HG03571 (cell line): ENCODE measurements at regions not wholly inside any gene's neighbourhood (a gene's known extent, or its start where the extent isn't known, plus 50 kb on each side); places are given as distances from the start of the nearest gene placed in this dataset.

Experiments used
- ATAC-seq: cut with Tn5 transposase; IDR thresholded peaks from one replicate; pipeline ENCODE4 v1.9.1; 2021; ENCODE audit not compliant: unreplicated experiment

DNA sequence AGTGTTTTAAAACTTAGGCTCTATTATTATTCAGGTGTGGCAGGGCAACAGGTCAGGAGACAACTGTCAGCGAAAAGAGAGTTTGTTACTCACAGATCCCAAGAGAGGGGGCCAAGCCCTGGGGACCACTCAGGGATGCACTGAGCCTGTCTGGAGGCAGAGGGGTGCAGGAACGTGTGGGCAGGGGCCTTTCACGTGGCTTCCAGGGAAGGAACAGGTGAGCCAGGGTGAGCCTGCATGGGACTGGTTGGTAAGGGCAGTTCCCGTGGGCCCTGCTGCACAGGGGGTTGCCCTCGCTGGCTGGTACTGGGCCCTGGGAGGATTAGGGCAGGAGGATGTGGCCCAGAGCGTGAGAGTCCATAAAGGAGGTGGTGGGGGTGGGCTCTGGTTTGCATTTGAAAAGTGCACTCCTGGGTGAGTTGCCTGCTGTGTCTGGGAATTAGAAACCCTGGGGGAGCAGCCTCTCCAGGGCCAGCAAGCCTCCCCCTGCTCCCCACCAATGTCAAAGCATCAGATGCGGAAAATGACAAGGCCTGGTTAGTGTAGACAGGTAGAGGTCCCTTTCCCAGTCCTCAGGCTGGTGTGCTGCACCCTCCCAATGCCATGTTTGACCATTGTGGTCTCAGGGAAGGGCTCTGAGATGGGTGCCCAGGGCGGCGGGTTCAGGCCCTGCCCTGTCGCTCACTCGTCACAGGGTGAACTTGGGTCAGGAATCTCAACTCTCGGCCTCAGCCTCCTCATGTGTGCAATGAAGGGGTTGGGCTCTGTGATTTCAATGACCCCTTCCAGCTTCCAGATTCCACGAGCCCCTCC, 127.4 kb upstream of the RPS6KA2 start:
- no peak for ATAC-seq

DNA sequence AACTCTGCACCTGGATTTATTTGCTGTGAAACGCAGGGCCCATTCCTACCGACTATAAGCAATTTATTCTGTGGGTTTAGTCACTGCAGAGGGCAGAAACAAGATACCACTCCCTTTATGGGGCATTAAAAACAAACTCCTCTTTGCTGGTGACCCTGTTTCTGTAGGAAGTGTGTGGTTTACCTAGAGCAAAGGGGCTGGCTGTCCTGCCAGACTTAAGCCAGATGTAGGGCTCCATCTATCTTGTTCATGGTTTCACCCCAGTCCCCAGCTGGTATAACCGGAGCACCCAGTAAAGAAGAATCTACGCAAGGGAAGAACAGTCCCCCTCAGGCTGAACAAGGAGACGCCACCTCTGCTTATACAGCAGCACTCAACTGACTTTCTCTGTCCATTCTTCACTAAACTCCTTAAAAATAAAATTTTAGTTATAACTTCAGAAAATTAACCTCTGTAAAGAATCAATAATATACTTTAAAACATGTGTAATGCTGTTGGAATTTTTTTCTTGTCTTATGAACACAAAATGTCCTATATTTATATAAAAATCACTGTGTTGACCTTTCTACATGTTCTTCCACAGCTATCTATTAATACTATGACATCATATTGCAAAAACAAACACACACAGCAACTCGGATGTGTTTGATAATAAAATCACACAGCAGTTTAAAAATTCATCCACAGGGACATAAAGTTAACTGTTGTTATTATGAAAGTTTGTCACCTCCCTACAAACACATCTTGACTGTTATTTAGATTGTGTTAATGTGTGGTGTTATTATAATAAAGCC, 126.1 kb upstream of the RPS6KA2 start:
- no peak for ATAC-seq

DNA sequence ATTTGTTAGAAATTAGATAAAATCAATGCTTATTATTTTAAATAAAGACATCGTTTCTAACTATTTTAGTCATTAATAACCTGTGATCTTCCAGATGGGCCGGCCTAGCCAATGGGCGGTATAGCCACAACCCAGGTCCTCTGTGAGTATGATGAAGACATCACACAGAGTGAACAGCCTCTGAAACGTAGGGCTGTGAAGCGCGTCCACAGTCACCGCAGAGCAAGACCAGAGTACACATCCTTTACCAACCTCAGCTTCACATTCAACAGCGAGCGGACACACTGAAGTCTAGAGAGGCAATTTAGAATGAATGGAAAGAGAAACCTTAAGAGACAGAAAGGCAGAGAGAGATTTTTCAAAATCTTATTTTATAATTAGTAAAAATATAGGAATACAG, 125.0 kb upstream of the RPS6KA2 start:
- ATAC-seq = peak; percentile 94

DNA sequence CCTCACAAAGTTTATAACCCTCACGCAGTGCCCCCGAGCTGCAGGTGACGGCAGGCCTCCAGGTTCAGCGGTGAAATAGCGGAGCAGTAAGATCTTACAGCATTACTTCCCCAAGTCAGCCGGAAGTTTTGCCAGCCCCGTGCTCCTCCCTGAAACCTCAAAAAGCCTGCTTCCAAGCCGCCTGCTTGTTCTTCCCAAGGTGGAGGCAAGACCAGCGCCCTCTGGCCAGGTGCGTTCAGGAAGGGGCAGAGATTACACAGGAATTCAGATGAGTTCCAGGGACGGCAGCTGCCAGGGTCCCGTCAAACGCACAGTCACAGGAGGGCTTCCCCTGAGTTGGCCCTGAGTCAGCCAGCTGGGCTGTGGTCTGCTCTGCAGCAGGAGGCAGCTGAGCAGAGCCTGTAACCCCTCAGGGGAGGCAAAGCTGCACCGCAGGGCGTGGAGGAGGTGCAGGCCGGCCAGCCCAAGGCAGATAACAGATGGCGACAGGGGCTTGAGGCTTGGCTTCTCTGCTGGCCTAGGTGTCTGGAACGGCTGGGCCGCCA, 124.1 kb upstream of the RPS6KA2 start:
- ATAC-seq = peak; percentile 81

DNA sequence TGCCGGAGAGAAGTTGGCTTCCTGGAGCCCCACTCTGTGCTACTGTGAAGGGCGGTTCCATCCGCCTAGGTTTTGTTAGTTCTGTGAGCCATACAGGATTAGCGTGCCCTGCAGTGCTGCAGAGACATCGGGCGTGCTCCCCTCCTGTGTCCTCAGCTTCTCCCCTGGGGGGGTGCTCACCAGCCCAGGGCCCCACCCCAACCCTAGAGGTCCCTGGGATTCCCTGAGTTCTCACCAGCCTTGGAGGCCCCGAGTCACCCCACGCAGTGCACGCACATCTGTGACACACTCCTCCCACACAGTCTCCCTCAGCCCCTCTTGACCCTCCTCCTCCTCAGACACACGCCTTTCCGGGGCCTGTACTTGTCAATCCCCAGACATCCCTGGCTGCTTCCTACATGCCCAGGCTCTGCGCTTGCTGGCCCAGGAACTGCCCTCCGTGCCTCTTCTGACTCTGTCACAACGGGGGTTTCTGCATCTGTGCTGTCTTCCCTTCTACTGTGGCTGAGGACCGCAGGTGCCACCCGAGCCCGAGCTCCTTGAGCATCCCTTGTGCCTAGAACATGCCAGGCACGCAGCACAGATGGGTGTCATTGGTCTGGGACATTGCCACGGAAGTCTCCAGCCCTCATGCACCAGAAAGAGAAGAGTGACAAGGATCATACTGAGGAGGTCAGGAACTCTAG, 123.2 kb upstream of the RPS6KA2 start:
- no peak for ATAC-seq

DNA sequence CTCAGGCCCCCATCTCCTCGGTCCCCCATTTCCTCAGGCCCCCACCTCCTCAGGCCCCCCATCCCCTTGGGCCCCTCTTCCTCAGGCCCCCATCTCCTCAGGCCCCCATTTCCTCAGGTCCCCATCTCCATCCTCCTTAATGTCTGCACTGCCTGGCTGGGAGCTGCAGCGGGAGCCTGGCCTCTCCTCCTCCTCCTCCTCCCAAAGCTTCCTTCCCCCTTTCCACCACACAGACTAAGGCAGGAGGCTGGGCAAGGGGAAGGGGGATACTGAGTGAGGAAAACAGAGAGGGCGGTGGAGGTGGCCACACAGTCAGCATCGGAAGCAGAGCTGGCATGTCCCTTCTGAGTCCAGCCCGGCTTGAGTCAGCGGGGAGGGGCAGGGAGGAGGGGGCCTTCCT, 122.6 kb upstream of the RPS6KA2 start:
- no peak for ATAC-seq

DNA sequence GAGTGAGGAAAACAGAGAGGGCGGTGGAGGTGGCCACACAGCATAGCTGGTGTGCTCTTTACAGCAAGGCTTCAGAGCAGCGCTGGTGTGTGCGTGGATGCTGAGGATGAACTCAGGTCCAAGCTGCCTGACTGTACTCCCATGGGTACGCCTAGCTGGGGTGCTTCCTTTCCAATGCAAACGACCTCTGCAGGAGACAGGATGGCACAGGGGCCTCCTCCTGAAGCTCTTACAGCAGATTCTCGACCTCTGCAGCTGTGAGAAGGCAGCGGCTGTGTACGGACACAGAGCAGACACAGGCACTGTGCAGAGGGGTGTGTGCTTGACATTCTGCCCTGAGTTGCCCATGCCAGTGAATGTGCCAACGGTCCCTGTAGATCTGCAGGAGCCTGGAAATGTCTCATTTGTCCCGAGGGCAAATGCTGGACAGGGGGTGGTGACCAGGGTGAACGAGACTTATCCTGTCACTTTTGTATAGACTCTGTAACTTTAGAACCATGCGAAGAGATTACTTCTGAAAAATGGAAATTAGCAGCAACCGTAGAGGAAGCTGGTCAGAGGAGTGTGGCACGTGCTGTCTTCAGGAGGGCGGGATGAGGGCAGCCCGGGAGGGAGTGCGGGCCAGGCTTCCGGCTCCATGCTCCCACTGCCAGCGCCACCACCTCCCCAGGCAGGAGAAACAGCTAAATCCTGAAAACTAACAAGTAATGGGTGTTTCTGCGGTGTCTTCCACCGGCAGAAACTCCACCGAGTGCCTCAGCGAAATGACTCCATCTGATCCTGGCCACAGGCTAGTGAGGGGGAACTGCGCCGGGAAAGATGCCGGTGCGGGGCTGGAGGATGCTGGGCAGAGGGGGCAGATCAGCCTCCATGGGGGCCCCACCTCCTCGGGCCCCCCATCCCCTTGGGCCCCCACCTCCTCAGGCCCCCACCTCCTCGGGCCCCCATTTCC, 120.9 kb upstream of the RPS6KA2 start:
- ATAC-seq = no peak

DNA sequence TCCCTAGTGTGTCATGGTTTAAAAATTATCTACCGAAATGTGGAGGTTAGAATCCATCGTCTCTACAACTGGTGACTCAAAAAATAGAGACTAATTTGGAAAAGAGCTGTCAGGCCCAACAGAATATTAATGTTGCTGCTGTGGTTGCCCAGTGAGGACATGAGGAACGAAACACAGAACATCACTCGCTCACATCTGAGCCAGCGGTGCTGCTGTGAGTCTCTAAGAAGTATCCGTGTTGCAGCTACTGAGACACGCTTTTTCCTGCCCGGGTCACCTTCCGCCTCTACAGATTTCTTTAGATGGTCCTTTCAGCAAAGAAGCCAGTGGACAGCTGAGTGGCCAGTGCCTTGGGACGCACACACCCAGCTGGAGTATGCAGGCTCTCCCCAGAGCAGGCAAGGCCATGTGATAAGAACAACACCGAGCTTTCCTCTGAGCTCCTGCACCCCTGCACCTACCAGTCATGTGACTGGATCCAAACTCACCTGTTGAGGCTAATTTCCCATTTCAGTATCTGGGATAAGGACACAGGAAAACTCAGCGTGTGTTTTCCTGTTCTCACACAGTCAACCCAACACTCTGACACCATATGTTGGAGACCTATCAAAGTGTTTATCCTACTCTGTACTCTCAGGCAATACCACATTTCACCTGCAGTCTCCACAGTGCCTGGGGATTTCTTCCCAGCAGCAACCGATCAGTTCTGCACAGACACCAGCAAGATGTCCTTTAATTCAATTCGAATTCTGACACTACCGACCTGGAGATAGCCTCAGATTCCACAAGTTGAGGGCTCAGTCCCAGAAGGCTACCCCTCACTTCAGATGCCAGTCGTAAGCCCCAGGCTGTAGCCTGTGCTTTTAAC, 119.0 kb upstream of the RPS6KA2 start:
- ATAC-seq = no peak

DNA sequence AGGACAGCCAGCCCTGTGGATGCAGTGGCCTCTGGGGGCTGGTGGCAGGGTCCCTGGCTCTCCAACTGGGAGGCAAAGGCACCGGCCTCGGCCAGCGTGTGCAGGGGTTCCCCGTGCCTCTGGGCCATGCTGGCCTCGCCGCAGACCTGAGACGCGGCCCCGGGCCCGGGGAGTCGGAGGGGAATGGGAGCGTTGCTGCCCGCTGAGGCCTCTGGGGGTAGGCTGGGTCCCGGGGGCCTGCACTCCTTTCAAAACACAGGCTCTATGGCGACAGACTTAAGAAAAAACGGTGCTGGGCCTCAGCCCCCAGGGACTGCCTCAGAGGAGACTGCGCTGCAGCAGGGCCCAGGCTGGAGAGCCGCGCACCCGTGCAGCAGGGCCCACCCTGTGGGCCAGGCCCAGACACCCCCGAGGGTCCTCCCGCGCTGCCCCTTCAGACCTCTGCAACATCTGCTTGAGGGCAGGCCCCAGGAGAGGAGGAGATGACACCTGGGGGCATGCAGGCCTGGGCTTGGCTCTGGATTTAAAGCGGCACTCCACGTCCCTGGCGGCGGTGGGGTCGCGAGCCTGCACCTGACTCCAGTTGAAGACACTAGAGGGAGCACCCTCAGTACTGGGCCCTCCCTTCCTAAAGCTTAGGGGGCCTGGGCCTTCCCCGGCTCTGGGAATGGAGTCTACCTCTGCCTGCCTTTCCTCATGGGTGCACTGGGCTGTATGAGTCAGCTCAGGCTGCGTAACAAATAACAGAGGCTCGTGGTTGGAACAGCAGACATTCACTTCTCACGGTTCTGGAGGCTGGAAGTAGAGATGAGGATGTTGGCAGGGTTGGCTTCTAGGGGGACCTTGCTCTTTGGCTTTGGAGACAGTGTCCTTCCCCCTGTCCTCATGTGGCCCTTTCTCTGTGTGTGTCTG, 117.4 kb upstream of the RPS6KA2 start:
- ATAC-seq = no peak

DNA sequence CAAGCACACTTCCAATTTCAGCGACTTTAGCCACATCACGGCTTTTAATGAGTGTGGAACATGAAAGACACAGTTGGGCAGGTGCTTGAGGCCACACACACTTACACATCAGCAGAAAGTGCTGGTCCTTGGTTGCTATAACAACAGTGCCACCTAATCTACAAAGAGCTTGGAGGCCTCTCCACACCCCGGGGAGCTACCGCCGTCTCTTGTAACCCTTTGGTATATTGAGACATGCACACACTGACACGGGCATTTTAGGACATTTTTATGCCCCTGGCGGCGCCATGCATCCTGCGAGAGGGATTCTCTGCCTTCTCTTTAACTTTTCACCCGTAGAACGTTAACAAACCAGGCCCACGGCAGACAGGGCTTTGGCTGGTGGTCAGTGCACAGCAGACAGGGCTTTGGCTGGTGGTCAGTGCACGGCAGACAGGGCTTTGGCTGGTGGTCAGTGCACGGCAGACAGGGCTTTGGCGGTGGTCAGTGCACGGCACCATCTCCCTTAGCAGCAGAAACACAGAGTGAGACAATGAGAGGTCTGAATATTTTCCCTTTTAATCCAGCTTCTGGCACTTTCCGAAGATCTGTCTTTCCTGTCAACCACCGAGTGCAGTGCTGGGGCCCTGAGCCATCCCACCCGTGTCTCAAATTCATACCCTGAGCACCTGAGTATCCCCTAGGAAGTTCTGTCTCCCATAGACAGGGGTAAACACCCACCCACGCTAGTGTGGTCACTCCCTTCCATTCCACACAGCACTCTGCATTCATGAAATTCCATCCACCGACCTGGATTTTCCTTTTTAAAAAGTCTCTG, 116.6 kb upstream of the RPS6KA2 start:
- ATAC-seq = no peak

DNA sequence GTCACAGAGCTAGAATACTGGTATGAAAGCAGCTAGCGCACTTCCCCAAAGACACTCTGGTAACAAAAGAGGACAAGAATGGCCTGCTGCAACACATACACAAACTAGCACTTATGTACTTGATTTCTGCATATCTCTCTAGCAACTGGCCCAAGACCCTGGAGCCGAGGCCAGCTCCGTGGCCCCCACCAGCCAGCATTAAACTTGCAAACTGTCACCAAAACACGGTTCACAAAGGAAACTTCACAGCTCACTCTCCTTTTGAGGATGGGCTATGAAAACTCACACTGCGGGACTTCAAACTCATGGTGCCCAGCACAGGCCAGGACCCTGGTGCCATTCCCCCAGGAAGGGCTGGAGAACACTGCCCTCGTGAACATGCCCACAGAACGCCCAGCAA, 115.9 kb upstream of the RPS6KA2 start:
- ATAC-seq = no peak

DNA sequence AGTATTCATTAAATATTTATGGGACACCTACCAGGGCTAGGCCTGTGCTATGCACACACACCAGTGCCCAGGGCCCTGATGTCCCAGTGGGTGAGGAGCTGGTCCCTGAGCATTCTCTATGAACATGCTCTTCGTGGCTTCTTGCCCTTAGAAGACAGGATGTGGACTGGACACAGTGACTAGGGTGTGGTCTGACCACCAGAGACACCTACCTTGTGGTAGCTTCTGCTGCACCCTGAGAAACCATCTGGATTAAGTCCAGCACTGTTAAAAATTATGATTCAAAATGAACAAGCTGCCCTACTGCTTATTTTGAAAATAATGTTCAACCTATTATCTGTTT, 112.9 kb upstream of the RPS6KA2 start:
- no peak for ATAC-seq

DNA sequence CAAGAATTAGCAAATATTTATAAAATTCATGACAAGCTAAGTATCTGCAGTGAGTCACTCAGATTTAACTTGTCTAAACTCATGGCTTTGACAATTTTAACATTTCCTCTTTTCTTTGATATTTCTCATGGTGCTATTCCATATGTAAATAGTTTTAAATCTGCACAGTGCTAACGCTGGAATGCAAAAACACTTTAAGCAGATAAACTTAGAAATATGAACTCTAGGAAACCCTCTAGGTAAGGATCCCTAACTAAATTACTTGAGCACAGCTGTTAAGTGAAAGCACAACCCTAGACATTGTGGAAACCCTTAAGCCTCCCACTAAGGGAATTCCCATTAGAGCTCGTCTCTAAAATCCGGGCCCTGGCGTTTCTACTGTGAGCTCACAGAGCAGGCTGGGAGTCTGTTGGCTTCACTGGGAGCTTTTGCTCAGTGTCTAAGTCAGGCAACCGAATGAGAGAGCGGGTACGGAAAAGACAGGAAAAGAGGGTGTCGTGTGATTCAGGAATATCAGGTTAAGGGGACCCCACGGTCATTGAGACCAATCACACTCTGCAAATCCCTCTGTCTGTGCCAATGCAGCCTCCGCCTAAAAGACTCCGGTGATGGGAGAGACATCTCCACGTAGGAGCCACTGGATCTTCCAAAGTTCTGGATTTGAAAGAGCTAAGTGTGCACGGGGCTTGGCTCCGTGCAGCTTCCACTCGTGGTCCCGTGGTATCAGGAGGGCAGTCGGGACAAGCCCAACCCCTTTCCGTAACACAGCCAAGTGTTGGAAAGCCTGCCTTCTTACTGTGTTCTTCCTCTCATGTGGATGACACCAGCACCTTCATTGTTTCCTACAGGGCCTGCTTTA, 112.3 kb upstream of the RPS6KA2 start:
- ATAC-seq = no peak

DNA sequence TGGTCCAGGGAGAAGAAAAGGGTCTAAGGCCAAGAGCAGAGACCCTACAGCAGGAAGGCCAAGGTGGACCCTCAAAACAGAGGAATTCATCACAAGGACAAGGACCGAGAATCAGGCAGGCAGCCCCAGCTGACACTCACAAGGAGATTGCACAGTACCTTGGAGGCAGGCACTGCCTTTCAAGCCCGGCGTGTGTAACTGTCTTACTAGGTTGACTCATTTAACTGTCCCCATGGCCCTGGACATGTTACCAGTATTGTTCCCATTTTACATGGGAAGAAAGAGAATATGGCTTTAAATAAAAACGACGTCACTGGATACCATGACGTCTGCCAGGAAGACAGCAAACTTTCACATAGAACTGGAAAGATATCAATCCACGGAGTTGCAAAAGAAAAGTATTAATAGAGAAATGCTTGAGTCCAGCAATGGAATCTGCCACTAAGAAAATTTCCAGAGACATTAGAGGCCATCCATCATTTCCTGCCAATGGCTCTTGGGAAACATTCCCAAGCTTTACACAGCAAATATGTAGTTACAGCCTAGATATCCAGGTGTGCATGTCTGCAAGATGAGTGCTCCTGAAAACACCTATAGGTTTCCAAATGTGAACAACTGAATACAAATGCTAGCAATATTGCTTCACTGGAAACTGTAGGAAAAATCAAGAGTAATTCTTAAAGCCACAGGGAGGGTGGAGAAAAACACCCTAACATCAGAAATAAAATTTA, 111.5 kb upstream of the RPS6KA2 start:
- ATAC-seq = no peak

DNA sequence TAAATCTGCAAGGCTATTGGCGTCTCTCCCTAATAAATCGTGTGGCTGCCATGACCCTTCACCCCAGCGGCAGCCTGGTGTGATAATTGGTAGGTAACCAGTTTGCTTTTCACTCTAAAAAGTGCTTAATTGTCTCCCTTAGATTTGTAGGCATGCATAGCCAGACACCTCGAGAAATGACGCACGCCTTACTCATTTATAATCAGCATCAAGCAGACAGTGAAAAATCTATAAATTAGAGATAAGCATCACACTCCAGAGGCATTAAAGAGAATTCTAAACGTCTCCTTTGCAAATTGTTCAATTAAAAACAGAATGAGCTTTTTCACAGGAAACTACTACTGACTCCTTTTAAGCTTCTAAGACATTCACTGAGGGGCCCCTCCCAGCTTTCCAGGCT, 110.2 kb upstream of the RPS6KA2 start:
- ATAC-seq = no peak

DNA sequence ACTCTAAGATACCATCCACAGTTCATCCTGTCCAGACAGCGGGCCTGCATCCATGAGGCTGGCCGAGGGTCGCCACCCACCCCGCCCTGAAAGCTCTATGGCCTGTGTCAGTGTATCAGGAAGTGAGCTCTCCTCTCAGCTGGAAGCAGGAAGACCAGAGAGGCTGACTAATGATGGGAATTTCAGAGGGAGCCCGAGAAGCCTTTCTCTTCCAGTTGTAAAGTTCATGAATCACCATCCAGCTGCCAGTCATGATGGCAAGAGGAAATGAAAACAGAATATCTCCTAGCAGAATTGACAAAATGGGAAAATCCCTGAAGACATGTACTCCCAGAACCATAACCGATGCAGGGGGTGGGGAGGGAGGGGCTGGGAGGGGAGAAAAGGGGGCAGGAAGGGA, 109.6 kb upstream of the RPS6KA2 start:
- no peak for ATAC-seq
